Activated CD4-positive, alpha-beta memory T cell treated with anti-CD3 and anti-CD28 coated beads, Interleukin-2, amount 10 ng/mL, durations not matched to agents 7 days and 5 days (primary cell): ENCODE measurements at regions not wholly inside any gene's neighbourhood (a gene's known extent, or its start where the extent isn't known, plus 50 kb on each side); places are given as distances from the start of the nearest gene placed in this dataset.

Experiments used
- CTCF ChIA-PET: fragments of 350-600 bp; sonication (Branson Sonifier 250); formaldehyde crosslinking; loops from one replicate; lab custom pipeline; 2021; ENCODE audit warnings: antibody characterized with exemption, inconsistent platforms; lab: Charles Lee
- POLR2A ChIA-PET: fragments of 350-600 bp; sonication (Branson Sonifier 250); formaldehyde crosslinking; loops from one replicate; lab custom pipeline; 2021; ENCODE audit warnings: antibody characterized with exemption; lab: Charles Lee
- DNase-seq: peaks from one replicate; pipeline ENCODE4 v3.0.0-alpha.2; 2020
- H3K27ac Mint-ChIP-seq: one replicate; pipeline ENCODE4 v1.8.0; 2021; ENCODE audit warnings: mild to moderate bottlenecking, mixed read lengths
- H3K27me3 Mint-ChIP-seq: one replicate; pipeline ENCODE4 v1.8.0; 2021; ENCODE audit warnings: mixed read lengths
- H3K36me3 Mint-ChIP-seq: one replicate; pipeline ENCODE4 v1.8.0; 2021; ENCODE audit warnings: low read depth, mixed read lengths
- H3K4me1 Mint-ChIP-seq: one replicate; pipeline ENCODE4 v1.8.0; 2021; ENCODE audit warnings: mixed read lengths
- H3K4me3 Mint-ChIP-seq: one replicate; pipeline ENCODE4 v1.8.0; 2021; ENCODE audit warnings: mild to moderate bottlenecking, mixed read lengths
- H3K9me3 Mint-ChIP-seq: one replicate; pipeline ENCODE4 v1.8.0; 2021; ENCODE audit warnings: mixed read lengths

- CTCF ChIA-PET: no interaction called here
- H3K4me3 Mint-ChIP-seq: no peak overlapping the region
- no peak overlapping the region for H3K27ac Mint-ChIP-seq
- POLR2A ChIA-PET: no interaction called here
- H3K36me3 Mint-ChIP-seq: no peaks in the 10 kb centered on the region
- no peak for DNase-seq
- no peaks in the 10 kb centered on the region for H3K4me1 Mint-ChIP-seq
- peaks cover 1% of the 10 kb centered on the region for H3K9me3 Mint-ChIP-seq
- no peaks in the 10 kb centered on the region for H3K27me3 Mint-ChIP-seq
Observed at GRCh38 chr1:238675221-238675620, 711.1 kb upstream of the CHRM3 start.

GRCh38 chr1:238674316-238674715 is 712.1 kb upstream of the CHRM3 start:
- DNase-seq: no peak
- ChIA-PET POLR2A (no interaction called here), CTCF (no interaction called here)
- Mint-ChIP-seq H3K36me3 (no peaks in the 10 kb centered on the region), H3K9me3 (peaks cover 1% of the 10 kb centered on the region), H3K4me1 (no peaks in the 10 kb centered on the region), H3K27ac (no peak overlapping the region), H3K27me3 (no peaks in the 10 kb centered on the region), H3K4me3 (no peak overlapping the region)

- Mint-ChIP-seq H3K4me1 (no peaks in the 10 kb centered on the region), H3K27ac (no peak overlapping the region), H3K36me3 (no peaks in the 10 kb centered on the region), H3K4me3 (no peak overlapping the region), H3K9me3 (peaks cover 1% of the 10 kb centered on the region), H3K27me3 (no peaks in the 10 kb centered on the region)
- ChIA-PET CTCF (no interaction called here), POLR2A (no interaction called here)
- DNase-seq: no peak
Observed at GRCh38 chr1:238673561-238673960, 712.8 kb upstream of the CHRM3 start.

- Mint-ChIP-seq H3K27ac (no peak overlapping the region), H3K27me3 (no peaks in the 10 kb centered on the region), H3K36me3 (no peaks in the 10 kb centered on the region), H3K4me3 (no peak overlapping the region), H3K4me1 (no peaks in the 10 kb centered on the region), H3K9me3 (peaks cover 3% of the 10 kb centered on the region)
- ChIA-PET POLR2A (no interaction called here), CTCF (no interaction called here)
- no peak for DNase-seq
Observed at GRCh38 chr1:238672806-238673205, 713.6 kb upstream of the CHRM3 start.

- no peaks in the 10 kb centered on the region for H3K36me3 Mint-ChIP-seq
- no peak overlapping the region for H3K27ac Mint-ChIP-seq
- no peaks in the 10 kb centered on the region for H3K27me3 Mint-ChIP-seq
- POLR2A ChIA-PET: no interaction called here
- no peak overlapping the region for H3K4me3 Mint-ChIP-seq
- no peak for DNase-seq
- H3K9me3 Mint-ChIP-seq: peaks cover 3% of the 10 kb centered on the region
- H3K4me1 Mint-ChIP-seq: no peaks in the 10 kb centered on the region
- CTCF ChIA-PET: no interaction called here
Observed at GRCh38 chr1:238672262-238672661, 714.1 kb upstream of the CHRM3 start.

- Mint-ChIP-seq H3K9me3 (peaks cover 8% of the 10 kb centered on the region), H3K4me1 (no peaks in the 10 kb centered on the region), H3K36me3 (no peaks in the 10 kb centered on the region), H3K4me3 (no peak overlapping the region), H3K27me3 (no peaks in the 10 kb centered on the region), H3K27ac (no peak overlapping the region)
- CTCF ChIA-PET: no interaction called here
- no peak for DNase-seq
- POLR2A ChIA-PET: no interaction called here
Observed at GRCh38 chr1:238664139-238664538, 722.2 kb upstream of the CHRM3 start.

- ChIA-PET CTCF (no interaction called here), POLR2A (no interaction called here)
- H3K27ac Mint-ChIP-seq: no peak overlapping the region
- H3K4me3 Mint-ChIP-seq: no peak overlapping the region
- peaks cover 13% of the 10 kb centered on the region for H3K9me3 Mint-ChIP-seq
- no peak for DNase-seq
- no peaks in the 10 kb centered on the region for H3K27me3 Mint-ChIP-seq
- no peaks in the 10 kb centered on the region for H3K4me1 Mint-ChIP-seq
- H3K36me3 Mint-ChIP-seq: no peaks in the 10 kb centered on the region
Observed at GRCh38 chr1:238660849-238661248, 725.5 kb upstream of the CHRM3 start.

GRCh38 chr1:238658763-238659162 is 727.6 kb upstream of the CHRM3 start:
- no peaks in the 10 kb centered on the region for H3K27me3 Mint-ChIP-seq
- H3K36me3 Mint-ChIP-seq: no peaks in the 10 kb centered on the region
- no peak for DNase-seq
- no peak overlapping the region for H3K27ac Mint-ChIP-seq
- H3K9me3 Mint-ChIP-seq: peaks cover 16% of the 10 kb centered on the region
- no peaks in the 10 kb centered on the region for H3K4me1 Mint-ChIP-seq
- ChIA-PET POLR2A (no interaction called here), CTCF (no interaction called here)
- H3K4me3 Mint-ChIP-seq: no peak overlapping the region

- no peak overlapping the region for H3K27ac Mint-ChIP-seq
- CTCF ChIA-PET: no interaction called here
- H3K9me3 Mint-ChIP-seq: peaks cover 12% of the 10 kb centered on the region
- DNase-seq: no peak
- no peaks in the 10 kb centered on the region for H3K4me1 Mint-ChIP-seq
- POLR2A ChIA-PET: no interaction called here
- H3K27me3 Mint-ChIP-seq: no peaks in the 10 kb centered on the region
- H3K36me3 Mint-ChIP-seq: no peaks in the 10 kb centered on the region
- no peak overlapping the region for H3K4me3 Mint-ChIP-seq
Observed at GRCh38 chr1:238653693-238654321, 732.6 kb upstream of the CHRM3 start.

GRCh38 chr1:238652346-238652968 is 733.9 kb upstream of the CHRM3 start:
- H3K4me3 Mint-ChIP-seq: no peak overlapping the region
- H3K27me3 Mint-ChIP-seq: no peaks in the 10 kb centered on the region
- ChIA-PET POLR2A (no interaction called here), CTCF (no interaction called here)
- H3K9me3 Mint-ChIP-seq: peaks cover 13% of the 10 kb centered on the region
- H3K36me3 Mint-ChIP-seq: no peaks in the 10 kb centered on the region
- no peaks in the 10 kb centered on the region for H3K4me1 Mint-ChIP-seq
- no peak for DNase-seq
- H3K27ac Mint-ChIP-seq: no peak overlapping the region

GRCh38 chr1:238649200-238649599 is 737.2 kb upstream of the CHRM3 start:
- H3K4me3 Mint-ChIP-seq: no peak overlapping the region
- H3K9me3 Mint-ChIP-seq: peaks cover 13% of the 10 kb centered on the region
- no peak for DNase-seq
- POLR2A ChIA-PET: no interaction called here
- CTCF ChIA-PET: no interaction called here
- H3K27ac Mint-ChIP-seq: no peak overlapping the region
- no peaks in the 10 kb centered on the region for H3K27me3 Mint-ChIP-seq
- H3K4me1 Mint-ChIP-seq: no peaks in the 10 kb centered on the region
- H3K36me3 Mint-ChIP-seq: no peaks in the 10 kb centered on the region

GRCh38 chr1:238648751-238649150 is 737.6 kb upstream of the CHRM3 start:
- no peak overlapping the region for H3K4me3 Mint-ChIP-seq
- ChIA-PET POLR2A (no interaction called here), CTCF (no interaction called here)
- H3K27ac Mint-ChIP-seq: no peak overlapping the region
- H3K36me3 Mint-ChIP-seq: no peaks in the 10 kb centered on the region
- H3K9me3 Mint-ChIP-seq: peaks cover 10% of the 10 kb centered on the region
- DNase-seq: no peak
- H3K27me3 Mint-ChIP-seq: no peaks in the 10 kb centered on the region
- no peaks in the 10 kb centered on the region for H3K4me1 Mint-ChIP-seq

- Mint-ChIP-seq H3K4me1 (no peaks in the 10 kb centered on the region), H3K27me3 (no peaks in the 10 kb centered on the region), H3K9me3 (peaks cover 8% of the 10 kb centered on the region), H3K36me3 (no peaks in the 10 kb centered on the region), H3K4me3 (no peak overlapping the region), H3K27ac (no peak overlapping the region)
- no peak for DNase-seq
- ChIA-PET CTCF (no interaction called here), POLR2A (no interaction called here)
Observed at GRCh38 chr1:238648296-238648695, 738.1 kb upstream of the CHRM3 start.

- H3K4me3 Mint-ChIP-seq: no peak overlapping the region
- DNase-seq: no peak
- H3K27me3 Mint-ChIP-seq: no peaks in the 10 kb centered on the region
- H3K4me1 Mint-ChIP-seq: no peaks in the 10 kb centered on the region
- H3K9me3 Mint-ChIP-seq: peaks cover 5% of the 10 kb centered on the region
- H3K27ac Mint-ChIP-seq: no peak overlapping the region
- ChIA-PET POLR2A (no interaction called here), CTCF (no interaction called here)
- no peaks in the 10 kb centered on the region for H3K36me3 Mint-ChIP-seq
Observed at GRCh38 chr1:238647877-238648276, 738.5 kb upstream of the CHRM3 start.
